Stimulated activated CD4-positive, alpha-beta T cell treated with anti-CD3 and anti-CD28 coated beads, Interleukin-1b, Interleukin-23, amount 100 ng/mL, for 1 hour (primary cell): ENCODE measurements at regions not wholly inside any gene's neighbourhood (a gene's known extent, or its start where the extent isn't known, plus 50 kb on each side); places are given as distances from the start of the nearest gene placed in this dataset.

Source experiments
- DNase-seq, 2 donors: peaks; one replicate each; pipeline ENCODE4 v3.0.0-alpha.2; 2020; ENCODE audit warnings: low read depth in 2 of 2

- DNase-seq: no peak
These were observed 92.9 kb upstream of the SYNDIG1 start for GRCh38 chr20:24376311-24377099.

DNA sequence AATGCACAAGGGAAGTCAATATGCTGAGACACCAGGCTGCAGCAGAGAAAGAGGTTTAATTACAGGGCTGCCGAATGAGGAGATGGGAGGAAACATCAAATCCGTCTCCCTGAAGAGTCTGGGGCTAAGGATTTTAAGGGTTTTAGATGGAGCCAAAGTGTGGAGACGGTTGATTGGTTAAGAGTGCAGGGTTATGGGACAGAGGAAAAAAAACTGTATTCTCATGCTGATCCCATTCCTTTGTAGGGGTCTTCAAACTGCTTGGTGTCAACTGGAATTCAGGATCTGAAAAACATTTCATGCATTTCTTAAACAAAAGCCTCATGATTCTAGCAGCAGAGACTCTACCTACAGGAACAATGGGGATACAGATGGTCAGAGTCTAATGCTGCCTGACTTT is 96.1 kb upstream of the SYNDIG1 start:
- no peak for DNase-seq

DNA sequence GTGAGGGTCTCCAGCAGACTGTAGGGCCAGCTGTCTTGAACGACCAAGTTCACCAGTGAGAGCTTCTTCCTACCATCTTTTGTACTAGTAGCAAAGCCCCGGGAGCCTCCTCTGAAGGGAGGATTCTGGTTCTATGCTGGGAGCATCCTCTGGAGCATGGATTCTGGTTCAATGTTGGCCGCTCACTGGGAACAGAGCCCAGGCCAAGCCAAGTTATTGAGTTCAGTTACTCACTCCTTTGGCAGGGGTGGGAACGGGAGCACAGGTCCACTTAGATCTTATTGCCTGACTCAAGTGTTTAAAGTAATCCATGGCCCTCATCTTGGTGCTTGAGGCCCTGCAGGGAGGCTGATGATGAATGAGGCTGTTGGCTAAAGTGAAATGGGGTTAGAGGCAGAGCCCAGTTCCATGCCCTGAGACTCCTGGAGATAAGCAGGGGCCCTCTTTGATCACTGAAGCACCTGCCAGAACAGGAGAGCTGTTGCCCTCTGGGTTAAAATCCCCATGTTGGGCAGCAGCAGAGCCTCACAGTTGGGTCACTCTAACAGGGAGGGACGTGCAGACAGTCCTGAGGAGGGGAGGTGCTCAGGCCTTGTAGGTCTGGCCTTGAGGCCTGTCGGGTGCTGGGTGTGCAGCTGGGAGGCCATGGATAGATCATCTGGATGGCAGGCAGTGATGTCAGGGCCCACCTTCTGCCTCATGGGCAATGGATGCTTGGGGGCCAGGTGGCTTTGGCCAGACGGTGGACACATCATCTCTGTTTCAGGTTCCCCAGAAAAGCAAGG is 98.3 kb upstream of the SYNDIG1 start:
- no peak for DNase-seq

- DNase-seq: no peak
These were observed 99.2 kb upstream of the SYNDIG1 start for GRCh38 chr20:24370249-24370648.

DNA sequence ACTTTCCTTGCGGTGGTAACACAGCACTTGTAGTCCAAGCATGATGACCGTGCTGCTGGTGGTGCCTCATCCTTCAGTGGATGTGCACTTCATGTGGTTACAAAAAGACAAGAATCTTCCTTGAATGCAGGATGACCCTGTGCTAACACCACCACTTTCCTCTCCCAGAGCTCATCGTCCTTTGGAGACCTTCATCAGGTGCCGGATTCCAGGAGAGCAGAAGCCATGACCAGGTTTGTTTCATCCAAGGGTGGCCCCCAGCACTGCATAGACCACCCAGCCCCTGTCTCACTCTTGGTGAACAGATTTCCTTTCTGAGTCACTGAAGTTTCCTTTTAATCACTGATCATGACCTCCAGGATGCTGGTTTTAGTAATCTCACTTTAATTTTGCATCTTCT is 101.2 kb upstream of the SYNDIG1 start:
- DNase-seq: no peak

- no peak for DNase-seq
These were observed 103.0 kb upstream of the SYNDIG1 start for GRCh38 chr20:24366336-24367004.

- DNase-seq: no peak
These were observed 103.8 kb upstream of the SYNDIG1 start for GRCh38 chr20:24365670-24366069.

DNA sequence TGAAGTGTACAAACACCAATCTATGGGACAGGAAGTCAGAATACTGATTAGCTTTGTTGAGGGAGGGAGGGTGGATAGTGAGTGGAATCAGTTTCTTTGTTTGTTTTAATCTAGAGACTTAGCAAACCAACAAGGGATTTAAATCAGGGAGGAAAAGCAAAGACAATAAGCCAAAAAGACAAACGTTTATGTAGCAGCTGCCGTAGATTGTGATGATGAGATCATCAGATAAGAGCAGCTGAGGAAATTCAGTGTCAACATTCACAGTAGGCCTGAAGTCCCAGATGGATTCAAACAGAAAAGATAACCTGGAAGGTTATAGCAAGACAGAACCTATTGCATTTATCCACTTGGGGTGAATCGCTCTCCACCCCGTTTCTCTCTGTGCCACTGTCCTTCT is 104.9 kb upstream of the SYNDIG1 start:
- DNase-seq: no peak

DNA sequence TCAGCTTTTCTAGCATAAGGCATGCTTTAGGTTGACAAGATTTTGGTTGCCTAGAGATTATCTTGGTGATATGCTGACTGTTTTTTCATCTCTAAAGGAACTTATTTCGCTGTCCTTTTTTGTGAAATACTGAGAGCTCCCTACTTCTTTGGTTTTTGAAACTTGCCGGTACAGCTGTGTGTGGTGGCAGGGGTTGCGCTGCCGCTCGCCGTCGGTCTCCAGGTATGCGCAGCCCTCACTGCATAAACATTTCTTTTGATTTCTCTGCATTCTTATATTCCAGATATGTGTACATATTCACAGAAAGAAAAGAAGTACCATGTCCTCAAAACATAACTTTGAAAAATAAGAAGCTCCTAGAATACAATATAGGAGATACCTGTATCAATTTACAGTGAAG is 106.4 kb upstream of the SYNDIG1 start:
- DNase-seq: no peak

DNA sequence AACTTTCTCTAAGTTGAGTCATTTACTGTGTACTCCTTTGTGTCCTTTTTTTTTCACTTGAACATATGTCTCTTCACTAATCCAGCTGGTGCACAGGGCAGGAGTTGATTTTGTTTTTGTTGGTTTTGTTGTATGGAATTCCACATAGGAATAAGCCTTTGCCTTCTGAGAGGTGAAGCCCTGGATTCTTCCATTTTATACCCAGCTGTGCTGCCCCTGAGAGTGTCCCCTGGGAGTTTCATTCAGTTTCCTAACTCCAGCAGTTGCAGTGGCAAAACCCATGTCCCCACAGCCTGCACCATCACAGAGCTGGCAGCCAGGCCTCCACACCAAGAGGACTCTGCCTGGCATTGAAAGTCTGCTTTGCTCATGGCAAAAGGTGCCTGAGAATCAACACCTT is 107.3 kb upstream of the SYNDIG1 start:
- no peak for DNase-seq

- DNase-seq: no peak
These were observed 107.9 kb upstream of the SYNDIG1 start for GRCh38 chr20:24361541-24361940.

DNA sequence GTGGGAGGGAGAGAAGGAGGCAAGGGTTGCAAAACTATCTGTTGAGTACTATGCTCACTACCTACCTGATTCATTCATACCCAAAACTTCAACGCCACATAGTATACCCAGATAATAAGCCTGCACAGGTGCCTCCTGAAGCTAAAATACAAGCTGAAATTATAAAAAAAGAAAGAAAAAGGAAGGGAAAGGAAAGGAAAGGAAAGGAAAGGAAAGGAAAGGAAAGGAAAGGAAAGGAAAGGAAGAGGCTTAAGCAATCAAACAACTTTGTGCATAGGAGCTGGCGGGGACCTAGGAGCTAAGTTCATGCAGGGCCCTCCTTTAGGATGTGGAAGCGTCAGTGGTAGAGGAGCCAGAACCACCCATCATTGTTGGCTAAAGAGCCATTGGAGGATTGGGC is 108.9 kb upstream of the SYNDIG1 start:
- DNase-seq: no peak

GRCh38 chr20:24359321-24360027 is 110.0 kb upstream of the SYNDIG1 start:
- no peak for DNase-seq

- DNase-seq: no peak
These were observed 111.5 kb upstream of the SYNDIG1 start for GRCh38 chr20:24357931-24358330.

- no peak for DNase-seq
These were observed 112.3 kb upstream of the SYNDIG1 start for GRCh38 chr20:24357177-24357576.

GRCh38 chr20:24353135-24353690 is 116.2 kb upstream of the SYNDIG1 start:
- DNase-seq: no peak

DNA sequence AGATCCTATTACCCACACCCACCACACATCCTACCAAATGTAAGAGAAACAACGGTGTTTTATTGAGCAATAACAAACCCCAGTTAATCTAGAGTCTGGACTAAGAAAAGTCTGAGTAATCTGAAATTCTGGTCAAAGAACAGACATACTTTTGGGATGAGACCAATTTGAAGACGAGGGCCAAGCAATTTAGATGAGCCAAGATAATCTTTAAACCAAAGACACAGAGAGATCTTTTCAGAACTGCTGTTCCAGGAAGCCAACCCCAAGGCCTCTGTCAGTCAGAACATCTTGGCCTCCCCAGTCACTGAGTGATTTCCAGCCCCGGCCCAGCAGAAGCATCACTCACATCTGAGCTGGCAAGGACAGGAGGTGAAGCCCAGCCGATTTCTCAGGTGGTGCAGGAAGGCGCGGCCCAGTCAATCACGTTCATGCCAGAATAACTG is 118.5 kb upstream of the SYNDIG1 start:
- DNase-seq: no peak

DNA sequence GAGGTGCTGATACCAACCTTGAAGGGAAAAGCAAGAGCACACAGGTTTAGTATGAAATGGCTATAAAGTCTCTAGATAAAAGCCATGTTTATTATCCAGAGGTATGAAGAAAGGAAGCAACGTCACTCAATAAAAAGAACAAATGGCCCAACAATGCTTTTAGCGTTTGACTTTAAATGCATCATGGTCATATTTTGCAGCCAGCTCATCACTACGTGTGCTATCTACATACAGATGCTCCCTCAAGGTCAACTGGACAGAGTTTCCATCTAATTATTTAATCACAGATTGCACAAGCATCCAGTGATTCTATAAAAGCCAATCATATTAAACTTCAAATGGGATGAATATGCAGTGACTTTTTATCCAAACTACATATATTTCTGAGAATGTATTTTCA is 127.6 kb upstream of the SYNDIG1 start:
- DNase-seq: no peak

DNA sequence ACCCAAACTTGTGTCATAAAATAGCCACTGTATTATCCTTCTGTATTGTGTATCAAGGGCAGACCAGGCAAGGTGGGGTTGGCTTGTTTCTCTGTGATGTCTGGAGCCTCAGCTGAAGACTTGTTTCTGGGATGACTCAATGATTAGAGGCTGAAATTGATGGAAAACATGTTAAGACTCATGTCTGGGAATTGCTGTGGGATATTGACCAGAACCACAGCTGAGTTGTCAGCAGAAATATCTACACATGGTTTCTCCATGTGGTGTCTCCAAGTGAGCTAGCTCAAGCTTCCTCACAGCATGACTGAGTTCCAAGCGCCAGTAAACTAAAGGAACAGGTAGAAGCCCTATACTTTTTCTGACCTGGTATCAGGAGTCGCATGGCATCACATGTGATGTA is 128.5 kb upstream of the SYNDIG1 start:
- no peak for DNase-seq

DNA sequence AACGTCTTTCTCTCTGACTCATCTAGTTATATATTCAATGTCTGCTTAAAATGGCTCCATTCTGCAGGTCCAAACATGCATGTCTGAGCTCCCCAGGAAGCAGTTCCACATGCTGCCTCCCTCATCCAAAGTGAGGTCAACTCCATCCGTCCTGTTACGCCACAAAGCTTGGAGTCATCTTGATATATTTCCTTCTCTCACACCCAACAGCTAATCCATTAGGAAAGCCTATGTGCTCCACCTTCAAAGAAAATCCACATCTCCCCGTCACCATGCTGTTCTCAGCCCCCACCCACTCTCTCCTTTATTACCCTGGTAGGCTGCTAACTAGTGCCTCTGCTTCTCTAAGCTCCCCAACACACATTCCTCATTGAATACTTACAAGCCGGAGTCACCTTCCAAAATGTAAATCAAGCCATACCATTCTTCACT is 130.2 kb upstream of the SYNDIG1 start:
- no peak for DNase-seq

DNA sequence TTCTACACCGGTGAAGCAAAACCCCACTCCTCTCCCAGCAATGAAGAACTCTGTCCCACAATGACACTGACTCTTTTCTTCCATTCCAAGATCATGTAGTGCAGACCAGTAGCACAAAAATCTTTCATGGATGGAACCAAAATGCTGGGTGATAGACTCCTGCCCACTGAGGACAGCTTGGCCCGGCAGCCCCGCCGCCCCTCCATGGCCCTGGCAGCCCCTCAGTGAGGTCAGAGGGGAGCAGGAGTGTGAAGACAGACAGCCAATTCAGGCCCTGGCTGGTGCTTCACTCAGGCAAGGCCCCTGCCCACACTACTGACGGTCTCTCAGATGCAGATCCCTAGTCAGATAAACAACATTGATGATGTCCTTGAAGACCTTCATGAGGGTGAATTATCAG is 131.9 kb upstream of the SYNDIG1 start:
- no peak for DNase-seq

DNA sequence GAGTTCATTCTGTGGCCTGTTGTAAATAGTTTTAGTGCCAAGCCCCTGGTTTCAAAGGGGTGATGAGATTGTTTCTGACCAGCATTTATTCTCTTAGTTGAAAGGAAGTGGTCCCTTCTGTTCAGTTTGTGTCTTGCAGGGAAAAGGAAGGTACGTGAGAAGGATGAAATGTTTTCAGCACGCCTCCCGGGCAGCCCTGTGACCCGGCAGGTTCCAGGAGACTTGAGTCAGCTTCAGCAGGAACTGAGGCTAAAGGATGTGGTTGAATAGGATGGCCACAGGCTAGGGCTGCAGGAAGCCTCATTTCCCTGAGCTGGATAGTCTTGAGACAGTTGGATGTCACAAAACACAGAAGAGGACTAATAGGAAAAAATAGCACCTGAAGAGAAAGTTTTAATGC is 132.4 kb upstream of the SYNDIG1 start:
- DNase-seq: no peak
